ENCODE measurements at regions not wholly inside any gene's neighbourhood (a gene's known extent, or its start where the extent isn't known, plus 50 kb on each side); places are given as distances from the start of the nearest gene placed in this dataset.
A peak's percentile ranks its signal among the peaks of the same experiment; 100 is the strongest.

- no peaks in the 10 kb centered on the region for H3K9me1 ChIP-seq (ENCODE audit: control insufficient read depth, extremely low read depth, insufficient read depth, low read length)
- dilution Hi-C loops (cut with MboI; ENCODE audit: extremely low pct_ligation_motif_present, low sequenced_read_pairs), result no loop called here
- H3K27me3 ChIP-seq (ENCODE audit: control insufficient read depth, extremely low read depth, insufficient read depth, low read length), result no peaks in the 10 kb centered on the region
- no peak overlapping the region for H3K4me3 ChIP-seq (ENCODE audit: control insufficient read depth in 2 of 3, extremely low read depth in 1 of 3, insufficient read depth in 2 of 3, low read depth in 1 of 3, low read length in 3 of 3)
- H3K79me2 ChIP-seq (ENCODE audit: control insufficient read depth, insufficient read depth, low read length), result no peaks in the 10 kb centered on the region
- H3K4me2 ChIP-seq (ENCODE audit: control insufficient read depth, extremely low read depth, insufficient read depth, low read depth, low read length), result no peak overlapping the region
- peaks cover 3% of the 10 kb centered on the region for H3K4me1 ChIP-seq (ENCODE audit: control insufficient read depth, extremely low read depth, insufficient read depth, low read length)
- H3K36me3 ChIP-seq (ENCODE audit: control insufficient read depth in 2 of 2, extremely low read depth in 1 of 2, insufficient read depth in 2 of 2, low read length in 2 of 2), result no peaks in the 10 kb centered on the region
- TF ChIP-seq CTCF (optimal IDR thresholded peaks at IDR 0.05 in 1 of 3, IDR thresholded peaks at IDR 0.05 in 1 of 3, conservative IDR thresholded peaks at IDR 0.05 in 1 of 3; ENCODE audit: extremely low read depth in 1 of 3, insufficient read depth in 2 of 3, low read length in 3 of 3) (no peak), EZH2 (IDR thresholded peaks at IDR 0.05; ENCODE audit: low read length) (no peak)
- DNase-seq (ENCODE audit: low read depth, low spot score) (no peak), FAIRE-seq (no peak)
- H4K20me1 ChIP-seq (ENCODE audit: control insufficient read depth, extremely low read depth, insufficient read depth, low read length), result no peaks in the 10 kb centered on the region
- H3K9ac ChIP-seq (ENCODE audit: control insufficient read depth, extremely low read depth, insufficient read depth, low read length), result no peak overlapping the region
- H3K27ac ChIP-seq (ENCODE audit: control insufficient read depth, insufficient read depth, low read length), result no peak overlapping the region
- H3K9me3 ChIP-seq (ENCODE audit: control insufficient read depth, low read depth, low read length), result no peaks in the 10 kb centered on the region
- H2AFZ ChIP-seq (ENCODE audit: control insufficient read depth, low read length), result no peak overlapping the region
Observed at GRCh38 chr3:28597452-28597851, 248.8 kb upstream of the AZI2 start.

GRCh38 chr3:28598165-28598564 lies 249.5 kb upstream of the AZI2 start:
- no peak for TF ChIP-seq CTCF (optimal IDR thresholded peaks at IDR 0.05 in 1 of 3, IDR thresholded peaks at IDR 0.05 in 1 of 3, conservative IDR thresholded peaks at IDR 0.05 in 1 of 3; ENCODE audit: extremely low read depth in 1 of 3, insufficient read depth in 2 of 3, low read length in 3 of 3)
- TF ChIP-seq EZH2 (IDR thresholded peaks at IDR 0.05; ENCODE audit: low read length), result no peak
- H3K27me3 ChIP-seq (ENCODE audit: control insufficient read depth, extremely low read depth, insufficient read depth, low read length), result no peaks in the 10 kb centered on the region
- no peaks in the 10 kb centered on the region for H3K9me1 ChIP-seq (ENCODE audit: control insufficient read depth, extremely low read depth, insufficient read depth, low read length)
- FAIRE-seq (peak; percentile 34), DNase-seq (ENCODE audit: low read depth, low spot score) (no peak)
- no peak overlapping the region for H3K4me3 ChIP-seq (ENCODE audit: control insufficient read depth in 2 of 3, extremely low read depth in 1 of 3, insufficient read depth in 2 of 3, low read depth in 1 of 3, low read length in 3 of 3)
- H2AFZ ChIP-seq (ENCODE audit: control insufficient read depth, low read length), result no peak overlapping the region
- no peaks in the 10 kb centered on the region for H3K36me3 ChIP-seq (ENCODE audit: control insufficient read depth in 2 of 2, extremely low read depth in 1 of 2, insufficient read depth in 2 of 2, low read length in 2 of 2)
- no peaks in the 10 kb centered on the region for H3K79me2 ChIP-seq (ENCODE audit: control insufficient read depth, insufficient read depth, low read length)
- H3K4me1 ChIP-seq (ENCODE audit: control insufficient read depth, extremely low read depth, insufficient read depth, low read length), result peaks cover 3% of the 10 kb centered on the region
- H3K9ac ChIP-seq (ENCODE audit: control insufficient read depth, extremely low read depth, insufficient read depth, low read length), result no peak overlapping the region
- H4K20me1 ChIP-seq (ENCODE audit: control insufficient read depth, extremely low read depth, insufficient read depth, low read length), result no peaks in the 10 kb centered on the region
- H3K4me2 ChIP-seq (ENCODE audit: control insufficient read depth, extremely low read depth, insufficient read depth, low read depth, low read length), result no peak overlapping the region
- dilution Hi-C loops (cut with MboI; ENCODE audit: extremely low pct_ligation_motif_present, low sequenced_read_pairs), result no loop called here
- no peak overlapping the region for H3K27ac ChIP-seq (ENCODE audit: control insufficient read depth, insufficient read depth, low read length)
- H3K9me3 ChIP-seq (ENCODE audit: control insufficient read depth, low read depth, low read length), result no peaks in the 10 kb centered on the region

Measured in keratinocyte (primary cell).